C1 segment of cervical spinal cord (tissue), 14 donors: ENCODE measurements at regions not wholly inside any gene's neighbourhood (a gene's known extent, or its start where the extent isn't known, plus 50 kb on each side); places are given as distances from the start of the nearest gene placed in this dataset.

Experiments used
- DNase-seq, 14 donors: peaks; one replicate each; lab custom pipeline; 2025; lab: John Stamatoyannopoulos, UW

GRCh38 chr14:51780741-51781140 is 79.7 kb upstream of the GNG2 start:
- no peak for DNase-seq

- DNase-seq: no peak
These were observed 79.0 kb upstream of the GNG2 start for GRCh38 chr14:51781381-51781780.

- DNase-seq: no peak
These were observed 78.0 kb upstream of the GNG2 start for GRCh38 chr14:51782435-51782834.

GRCh38 chr14:51783765-51784164 is 76.6 kb upstream of the GNG2 start:
- DNase-seq: no peak

- DNase-seq: no peak
These were observed 75.9 kb upstream of the GNG2 start for GRCh38 chr14:51784466-51784865.

- DNase-seq: no peak
These were observed 74.2 kb upstream of the GNG2 start for GRCh38 chr14:51786227-51786626.

- DNase-seq: no peak
These were observed 73.1 kb upstream of the GNG2 start for GRCh38 chr14:51787352-51787751.

- no peak for DNase-seq
These were observed 71.3 kb upstream of the GNG2 start for GRCh38 chr14:51789114-51789513.

GRCh38 chr14:51789596-51789995 is 70.8 kb upstream of the GNG2 start:
- DNase-seq: no peak

- no peak for DNase-seq
These were observed 67.6 kb upstream of the GNG2 start for GRCh38 chr14:51792809-51793208.

- no peak for DNase-seq
These were observed 54.9 kb upstream of the GNG2 start for GRCh38 chr14:51805541-51805940.

- no peak for DNase-seq
These were observed 54.1 kb upstream of the GNG2 start for GRCh38 chr14:51806026-51807023.

- DNase-seq: peak in 1 of 14 donors; percentile 21
These were observed 53.1 kb upstream of the GNG2 start for GRCh38 chr14:51807356-51807755.
